Central memory CD4-positive, alpha-beta T cell (primary cell): ENCODE measurements at regions not wholly inside any gene's neighbourhood (a gene's known extent, or its start where the extent isn't known, plus 50 kb on each side); places are given as distances from the start of the nearest gene placed in this dataset.

Experiments
- DNase-seq: peaks from one replicate; pipeline ENCODE4 v3.0.0; 2022

- DNase-seq: no peak
Measured at GRCh38 chr12:45634273-45634917, 95.1 kb upstream of the ARID2 start.

DNA sequence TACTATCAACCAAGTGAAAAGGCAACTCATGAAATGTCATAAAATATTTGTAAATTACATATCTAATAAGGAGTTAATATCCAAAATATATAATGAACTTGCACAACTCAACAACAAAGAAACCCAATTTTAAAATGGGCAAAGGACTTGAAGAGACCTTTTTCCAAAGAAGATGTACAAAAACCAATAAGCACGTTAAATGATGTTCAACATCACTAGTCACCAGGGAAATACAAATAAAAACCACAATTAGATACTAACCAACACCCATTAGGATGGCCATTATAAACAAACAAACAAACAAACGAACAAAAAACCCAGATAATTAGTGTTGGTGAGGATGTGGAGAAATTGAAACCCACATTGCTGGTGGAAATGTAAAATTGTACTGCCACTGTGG lies 92.3 kb upstream of the ARID2 start:
- DNase-seq: no peak

DNA sequence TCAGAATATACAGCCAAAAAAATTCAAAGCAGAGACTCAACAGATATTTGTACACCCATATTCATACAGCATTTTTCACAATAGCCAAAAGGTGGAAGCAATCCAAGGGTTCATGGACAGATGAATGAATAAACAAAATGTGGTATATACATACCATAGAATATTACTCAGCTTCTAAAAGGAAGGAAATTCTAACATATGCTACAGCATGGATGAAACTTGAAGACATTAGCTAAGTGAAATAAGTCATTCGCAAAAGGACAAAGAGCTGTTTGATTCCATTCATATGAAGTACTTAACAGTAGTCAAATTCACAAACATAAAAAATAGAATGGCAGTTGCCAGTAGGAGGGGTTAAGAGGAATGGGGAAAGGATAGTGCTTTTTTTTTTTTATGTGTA lies 91.8 kb upstream of the ARID2 start:
- no peak for DNase-seq

GRCh38 chr12:45638386-45638785 lies 91.1 kb upstream of the ARID2 start:
- no peak for DNase-seq

- no peak for DNase-seq
Measured at GRCh38 chr12:45644541-45644940, 85.0 kb upstream of the ARID2 start.

GRCh38 chr12:45646851-45647581 lies 82.5 kb upstream of the ARID2 start:
- DNase-seq: no peak

GRCh38 chr12:45648070-45648469 lies 81.4 kb upstream of the ARID2 start:
- DNase-seq: no peak

DNA sequence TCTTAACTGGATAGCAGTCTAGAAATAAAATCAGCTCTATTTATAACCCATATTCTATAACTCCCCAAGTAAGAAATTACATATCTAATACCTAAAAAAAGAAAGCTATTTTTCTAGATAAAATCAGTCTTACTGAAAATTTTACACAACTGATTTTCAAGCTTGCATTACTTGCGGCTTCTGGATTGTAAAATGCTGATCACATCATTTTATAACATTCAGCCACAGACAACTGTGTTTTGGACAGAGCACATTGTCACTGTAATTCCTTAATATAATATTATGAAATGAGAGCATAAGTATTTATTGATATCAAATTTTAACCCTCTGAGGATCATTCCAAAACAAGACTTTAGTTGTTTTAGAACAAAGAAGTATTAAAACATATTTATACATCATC lies 78.5 kb upstream of the ARID2 start:
- DNase-seq: no peak

GRCh38 chr12:45654002-45654665 lies 75.4 kb upstream of the ARID2 start:
- no peak for DNase-seq

- peak; percentile 62 for DNase-seq
Measured at GRCh38 chr12:45655186-45655585, 74.3 kb upstream of the ARID2 start.

DNA sequence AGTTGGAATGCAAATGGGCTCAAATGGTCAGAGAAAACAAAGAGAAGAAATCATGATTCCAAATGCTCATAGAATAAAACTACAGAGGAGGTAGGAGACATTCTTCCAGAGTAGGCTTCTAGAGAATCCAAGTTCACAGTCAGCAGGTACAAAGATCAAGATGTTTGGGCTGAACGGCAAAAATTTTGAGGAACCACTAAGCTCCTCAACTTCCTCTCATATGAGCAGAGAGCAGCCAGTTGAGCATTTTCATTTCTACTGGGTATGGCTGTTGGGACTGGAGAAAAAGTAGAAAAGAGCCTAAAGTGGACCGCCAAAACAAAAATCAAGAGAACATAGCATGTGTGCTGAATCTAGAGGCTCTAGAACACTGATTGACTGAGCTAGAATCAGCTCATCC lies 73.8 kb upstream of the ARID2 start:
- DNase-seq: no peak

GRCh38 chr12:45658020-45658419 lies 71.5 kb upstream of the ARID2 start:
- DNase-seq: no peak

DNA sequence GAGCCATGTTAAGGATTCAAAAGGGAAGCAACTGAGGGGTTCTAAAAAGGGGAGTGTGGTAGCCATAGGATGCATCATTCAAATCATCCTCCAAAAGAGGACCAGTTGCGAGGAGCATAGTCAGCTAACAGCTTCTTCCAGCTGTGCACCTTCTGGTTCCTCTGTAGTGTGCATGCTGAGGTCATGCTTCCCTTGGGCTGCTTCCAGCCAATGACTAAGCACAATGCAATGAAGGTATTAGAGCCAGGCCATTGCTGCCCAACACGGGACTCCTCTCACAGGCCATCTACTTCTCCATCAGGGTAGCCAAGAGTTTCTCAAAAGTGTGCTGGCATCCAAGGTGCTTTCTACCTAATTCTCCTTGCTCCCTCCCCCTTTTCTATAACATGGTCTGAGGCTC lies 69.2 kb upstream of the ARID2 start:
- DNase-seq: no peak

GRCh38 chr12:45663455-45663854 lies 66.1 kb upstream of the ARID2 start:
- no peak for DNase-seq

- DNase-seq: no peak
Measured at GRCh38 chr12:45665941-45666340, 63.6 kb upstream of the ARID2 start.

DNA sequence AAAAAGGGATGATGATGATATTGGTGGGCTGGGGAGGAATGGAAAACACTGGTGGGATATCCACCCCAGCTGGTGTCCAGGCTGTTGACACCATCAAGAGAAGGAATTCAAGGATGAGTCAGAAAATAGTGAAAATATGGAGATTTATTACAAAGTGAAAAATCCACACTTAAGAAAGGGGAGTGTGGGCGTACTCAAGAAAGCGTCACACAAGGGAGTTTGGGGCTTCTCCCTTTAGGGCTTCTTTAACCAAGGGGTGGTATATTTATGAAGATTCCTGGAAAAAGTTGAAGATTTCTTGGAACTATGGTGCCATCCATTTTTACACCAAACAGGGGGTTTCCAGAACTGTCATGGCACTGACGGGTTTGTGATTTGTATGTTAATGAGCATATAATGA lies 63.1 kb upstream of the ARID2 start:
- DNase-seq: no peak

GRCh38 chr12:45666816-45667215 lies 62.7 kb upstream of the ARID2 start:
- DNase-seq: no peak

DNA sequence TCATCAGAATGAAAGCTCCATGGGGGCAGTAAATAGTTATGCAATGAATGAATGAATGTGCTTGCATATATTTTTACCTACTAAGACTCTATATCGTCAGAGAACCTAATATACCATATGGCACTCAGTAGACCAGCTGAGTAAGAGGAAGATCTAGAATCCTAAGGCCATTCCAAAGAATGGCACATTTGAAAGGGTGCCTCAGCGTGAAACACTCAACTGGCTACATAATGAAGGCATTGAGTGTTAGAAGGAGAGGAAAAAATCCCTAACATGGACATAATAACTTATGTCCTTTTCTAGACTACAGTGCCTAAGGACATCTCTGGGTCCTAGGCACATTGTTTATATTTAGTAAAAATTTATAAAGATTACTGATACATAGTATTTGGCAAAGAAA lies 61.7 kb upstream of the ARID2 start:
- DNase-seq: no peak

GRCh38 chr12:45668641-45669040 lies 60.9 kb upstream of the ARID2 start:
- no peak for DNase-seq

GRCh38 chr12:45669093-45669492 lies 60.4 kb upstream of the ARID2 start:
- peak; percentile 23 for DNase-seq

DNA sequence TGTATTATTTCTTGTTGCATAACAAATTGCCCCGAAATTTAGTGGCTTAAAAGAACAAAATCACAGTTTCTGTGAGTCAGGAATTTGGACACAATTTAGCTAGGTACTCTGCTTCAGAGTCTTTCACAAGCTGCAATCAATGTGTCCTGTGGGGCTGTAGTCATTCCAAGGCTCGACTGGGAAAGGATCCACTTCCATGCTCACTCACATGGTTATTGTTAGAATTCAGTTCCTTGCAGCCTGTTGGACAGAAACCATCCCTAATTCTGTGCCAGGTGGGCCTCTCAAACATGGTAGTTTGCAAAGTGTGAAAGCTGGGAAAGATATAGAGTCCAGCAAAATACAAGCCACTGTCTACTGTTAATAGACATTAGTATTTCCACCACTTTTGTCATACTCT lies 59.7 kb upstream of the ARID2 start:
- DNase-seq: no peak

GRCh38 chr12:45670346-45671065 lies 59.0 kb upstream of the ARID2 start:
- peak; percentile 44 for DNase-seq

- DNase-seq: no peak
Measured at GRCh38 chr12:45671254-45671653, 58.3 kb upstream of the ARID2 start.
